HUES6 (cell line): ENCODE measurements at regions not wholly inside any gene's neighbourhood (a gene's known extent, or its start where the extent isn't known, plus 50 kb on each side); places are given as distances from the start of the nearest gene placed in this dataset.
"Not testable (repeated sequence)": the region's sequence is repeated elsewhere in the genome, so short reads cannot be mapped to it uniquely, and the experiment has no call there.

Experiments
- H3K27ac ChIP-seq: 2 replicates; pipeline ENCODE4 v1.7.0; 2013; ENCODE audit warnings: low read depth, mild to moderate bottlenecking, low read length, inconsistent platforms
- H3K27me3 ChIP-seq: 2 replicates; pipeline ENCODE4 v1.6.1; 2013; ENCODE audit warnings: low read length; ENCODE audit not compliant: control insufficient read depth, insufficient read depth
- H3K36me3 ChIP-seq: 2 replicates; pipeline ENCODE4 v1.6.1; 2013; ENCODE audit warnings: low read length; ENCODE audit not compliant: control insufficient read depth, insufficient read depth
- H3K4me1 ChIP-seq: 2 replicates; pipeline ENCODE4 v1.6.1; 2013; ENCODE audit warnings: low read length; ENCODE audit not compliant: control insufficient read depth, insufficient read depth
- H3K4me3 ChIP-seq: 2 replicates; pipeline ENCODE4 v1.5.1; 2013; ENCODE audit warnings: low read depth, low read length
- H3K9ac ChIP-seq: one replicate; pipeline ENCODE4 v1.6.1; 2013; ENCODE audit warnings: mild to moderate bottlenecking, low read length
- H3K9me3 ChIP-seq: 2 replicates; pipeline ENCODE4 v1.6.1; 2013; ENCODE audit warnings: low read depth, low read length; ENCODE audit not compliant: control insufficient read depth, insufficient read depth

- no peaks in the 10 kb centered on the region for H3K4me1 ChIP-seq
- no peak overlapping the region for H3K9ac ChIP-seq
- no peaks in the 10 kb centered on the region for H3K27me3 ChIP-seq
- H3K4me3 ChIP-seq: no peak overlapping the region
- no peak overlapping the region for H3K27ac ChIP-seq
- no peaks in the 10 kb centered on the region for H3K36me3 ChIP-seq
- no peaks in the 10 kb centered on the region for H3K9me3 ChIP-seq
Observed at GRCh38 chr7:114180556-114181266, 233.9 kb upstream of the FOXP2 start.

- Histone ChIP-seq H3K36me3 (no peaks in the 10 kb centered on the region), H3K4me3 (no peak overlapping the region), H3K9ac (no peak overlapping the region), H3K9me3 (0 out of 2 replicates have a peak, but pooled peaks cover 2% of the 10 kb centered on the region), H3K27ac (no peak overlapping the region), H3K27me3 (no peaks in the 10 kb centered on the region), H3K4me1 (no peaks in the 10 kb centered on the region)
Observed at GRCh38 chr7:114175125-114175524, 239.5 kb upstream of the FOXP2 start.

- H3K27ac ChIP-seq: no peak overlapping the region
- no peak overlapping the region for H3K4me3 ChIP-seq
- 0 out of 2 replicates have a peak, but pooled peaks cover 2% of the 10 kb centered on the region for H3K9me3 ChIP-seq
- H3K4me1 ChIP-seq: no peaks in the 10 kb centered on the region
- no peak overlapping the region for H3K9ac ChIP-seq
- H3K36me3 ChIP-seq: no peaks in the 10 kb centered on the region
- H3K27me3 ChIP-seq: no peaks in the 10 kb centered on the region
Observed at GRCh38 chr7:114173170-114173890, 241.3 kb upstream of the FOXP2 start.

- not testable (repeated sequence) for H3K36me3 ChIP-seq, H3K4me3 ChIP-seq, H3K4me1 ChIP-seq, H3K9ac ChIP-seq, H3K27ac ChIP-seq, H3K9me3 ChIP-seq, H3K27me3 ChIP-seq
Observed at GRCh38 chr7:114169389-114169788, 245.2 kb upstream of the FOXP2 start.

- Histone ChIP-seq H3K27me3 (no peaks in the 10 kb centered on the region), H3K36me3 (no peaks in the 10 kb centered on the region), H3K4me1 (peaks cover 7% of the 10 kb centered on the region), H3K27ac (no peak overlapping the region), H3K9me3 (no peaks in the 10 kb centered on the region), H3K4me3 (no peak overlapping the region), H3K9ac (no peak overlapping the region)
Observed at GRCh38 chr7:114160925-114161324, 242.1 kb upstream of the PPP1R3A start.

GRCh38 chr7:114158854-114159253, 240.0 kb upstream of the PPP1R3A start:
- H3K27ac ChIP-seq: no peak overlapping the region
- H3K36me3 ChIP-seq: no peaks in the 10 kb centered on the region
- peaks cover 25% of the 10 kb centered on the region for H3K4me1 ChIP-seq
- H3K9me3 ChIP-seq: no peaks in the 10 kb centered on the region
- H3K4me3 ChIP-seq: no peak overlapping the region
- no peaks in the 10 kb centered on the region for H3K27me3 ChIP-seq
- H3K9ac ChIP-seq: no peak overlapping the region

GRCh38 chr7:114158275-114158674, 239.5 kb upstream of the PPP1R3A start:
- Histone ChIP-seq H3K36me3 (no peaks in the 10 kb centered on the region), H3K27ac (no peak overlapping the region), H3K27me3 (no peaks in the 10 kb centered on the region), H3K4me3 (no peak overlapping the region), H3K4me1 (peaks cover 31% of the 10 kb centered on the region), H3K9ac (no peak overlapping the region), H3K9me3 (no peaks in the 10 kb centered on the region)

GRCh38 chr7:114156178-114156577, 237.4 kb upstream of the PPP1R3A start:
- no peak overlapping the region for H3K4me3 ChIP-seq
- H3K4me1 ChIP-seq: peaks cover 48% of the 10 kb centered on the region
- H3K27ac ChIP-seq: no peak overlapping the region
- H3K27me3 ChIP-seq: no peaks in the 10 kb centered on the region
- H3K9ac ChIP-seq: no peak overlapping the region
- no peaks in the 10 kb centered on the region for H3K9me3 ChIP-seq
- no peaks in the 10 kb centered on the region for H3K36me3 ChIP-seq

GRCh38 chr7:114155116-114156110, 236.6 kb upstream of the PPP1R3A start:
- Histone ChIP-seq H3K9ac (no peak overlapping the region), H3K4me1 (peaks cover 48% of the 10 kb centered on the region), H3K4me3 (no peak overlapping the region), H3K27me3 (no peaks in the 10 kb centered on the region), H3K9me3 (no peaks in the 10 kb centered on the region), H3K36me3 (no peaks in the 10 kb centered on the region), H3K27ac (no peak overlapping the region)

- no peaks in the 10 kb centered on the region for H3K27me3 ChIP-seq
- H3K9ac ChIP-seq: no peak overlapping the region
- no peaks in the 10 kb centered on the region for H3K36me3 ChIP-seq
- peaks cover 48% of the 10 kb centered on the region for H3K4me1 ChIP-seq
- H3K4me3 ChIP-seq: no peak overlapping the region
- H3K27ac ChIP-seq: no peak overlapping the region
- H3K9me3 ChIP-seq: no peaks in the 10 kb centered on the region
Observed at GRCh38 chr7:114153700-114154099, 234.9 kb upstream of the PPP1R3A start.
